Left renal cortex interstitium (tissue), 4 donors: ENCODE measurements at regions not wholly inside any gene's neighbourhood (a gene's known extent, or its start where the extent isn't known, plus 50 kb on each side); places are given as distances from the start of the nearest gene placed in this dataset.

Source experiments
- DNase-seq, 4 donors: peaks; one replicate each; pipeline ENCODE4 v3.0.0-alpha.2; 2013; ENCODE audit warnings: low read depth in 4 of 4, low spot score in 2 of 4, missing footprints in 1 of 4

DNA sequence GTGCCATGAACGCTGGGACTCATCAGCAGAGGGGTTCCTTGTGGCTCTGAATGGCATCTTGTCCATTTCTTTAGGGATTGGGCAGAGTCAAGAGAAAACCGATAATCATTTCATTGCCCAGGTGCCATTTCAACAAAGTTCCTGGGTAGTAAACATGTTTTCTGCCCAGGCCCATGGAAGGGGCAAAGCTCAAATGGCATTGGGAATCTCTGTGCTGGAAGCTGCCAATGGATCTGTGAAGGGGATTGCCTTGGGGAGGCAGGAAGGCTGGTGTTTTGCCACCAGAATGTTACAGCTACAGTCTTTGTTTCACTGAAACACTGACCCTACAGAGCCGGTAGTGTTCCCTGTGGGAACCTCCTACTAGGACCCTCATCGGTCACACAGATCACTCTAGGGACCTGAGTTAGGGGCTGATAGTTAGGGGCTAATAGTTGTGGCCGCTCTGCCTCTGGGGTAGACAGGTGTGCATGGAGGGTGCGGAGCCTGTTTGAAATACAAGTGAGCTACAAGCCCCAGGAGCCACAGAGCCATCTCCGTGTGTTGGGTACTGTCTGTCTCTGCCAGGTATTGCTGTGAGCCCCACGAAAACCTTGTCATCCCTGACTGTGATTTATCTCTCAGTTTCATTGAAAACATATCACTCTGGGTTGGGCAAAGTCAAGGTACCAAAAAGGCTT is 224.4 kb upstream of the COPS8 start:
- DNase-seq = no peak

DNA sequence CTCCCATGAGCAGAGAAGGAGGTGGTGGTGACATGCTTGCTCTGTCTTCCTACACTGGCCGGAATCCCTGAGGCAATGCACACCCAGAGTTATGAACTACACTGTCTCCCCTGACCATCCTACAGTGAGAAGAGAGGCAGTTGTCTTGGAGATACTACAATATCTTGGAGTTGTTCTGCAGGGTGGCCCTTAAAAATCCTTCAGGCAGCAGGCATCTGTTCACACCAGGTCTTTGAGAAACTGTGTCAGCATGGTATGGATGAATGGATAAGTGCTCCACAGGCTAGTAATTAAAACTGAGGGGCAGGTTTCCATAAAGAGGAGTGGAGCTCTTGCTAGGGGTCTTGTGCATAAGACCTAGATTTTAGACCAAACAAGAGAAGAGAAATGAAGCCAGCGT is 223.7 kb upstream of the COPS8 start:
- no peak for DNase-seq

DNA sequence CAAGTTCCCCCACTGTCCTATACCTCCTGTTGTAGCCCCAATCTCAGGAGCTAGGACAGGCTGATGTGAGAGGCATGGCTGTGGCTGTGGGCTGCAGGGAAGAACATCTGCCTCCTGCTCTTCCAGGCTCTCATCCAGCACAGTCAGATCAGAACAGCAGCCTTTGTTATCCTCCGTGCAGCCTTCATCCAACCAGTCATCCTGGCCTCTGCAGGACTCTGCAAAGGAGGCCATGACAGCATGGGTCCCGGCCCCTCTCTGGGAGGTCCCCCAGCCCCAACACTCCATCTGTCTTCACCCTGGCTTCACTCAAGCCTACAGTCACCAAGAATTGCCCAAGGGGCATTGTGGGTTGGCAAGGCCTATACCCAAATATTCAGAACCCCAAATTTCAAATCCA is 223.2 kb upstream of the COPS8 start:
- no peak for DNase-seq

DNA sequence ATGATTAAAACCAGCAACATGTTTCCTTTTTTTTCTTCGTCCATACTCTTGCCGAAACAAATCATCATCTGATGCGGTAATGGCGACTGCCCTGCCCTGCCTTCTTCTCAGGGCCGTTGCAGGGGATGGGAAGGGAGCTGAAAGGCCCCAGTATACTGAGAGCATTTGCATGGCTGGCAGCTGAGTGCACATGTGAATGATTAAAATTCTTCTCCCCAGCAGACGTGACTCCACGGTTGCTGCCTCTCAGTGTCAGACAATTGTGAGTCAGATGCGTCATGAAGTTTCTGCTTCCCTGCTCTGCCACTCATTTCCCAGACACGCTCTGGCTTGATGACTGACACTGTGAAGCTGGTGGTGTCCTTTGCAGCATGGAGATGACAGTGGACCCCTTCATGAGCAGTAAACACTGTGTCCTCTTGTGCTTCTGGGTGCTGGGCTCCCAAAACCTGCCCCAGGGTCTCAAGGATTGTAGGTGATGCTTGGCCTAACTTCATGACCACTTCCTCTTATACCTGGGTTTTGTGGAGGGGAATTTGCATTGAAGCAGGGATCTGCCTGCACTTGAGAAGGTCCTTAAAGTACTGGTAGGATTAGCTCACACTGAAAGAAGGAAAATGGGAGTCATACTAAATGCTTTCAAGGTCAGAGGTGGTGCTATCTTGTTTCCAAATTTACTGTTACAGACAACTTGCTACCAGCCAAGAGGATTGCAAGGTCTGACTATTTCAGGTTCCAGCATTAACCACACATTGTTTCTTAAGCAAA is 222.5 kb upstream of the COPS8 start:
- no peak for DNase-seq

DNA sequence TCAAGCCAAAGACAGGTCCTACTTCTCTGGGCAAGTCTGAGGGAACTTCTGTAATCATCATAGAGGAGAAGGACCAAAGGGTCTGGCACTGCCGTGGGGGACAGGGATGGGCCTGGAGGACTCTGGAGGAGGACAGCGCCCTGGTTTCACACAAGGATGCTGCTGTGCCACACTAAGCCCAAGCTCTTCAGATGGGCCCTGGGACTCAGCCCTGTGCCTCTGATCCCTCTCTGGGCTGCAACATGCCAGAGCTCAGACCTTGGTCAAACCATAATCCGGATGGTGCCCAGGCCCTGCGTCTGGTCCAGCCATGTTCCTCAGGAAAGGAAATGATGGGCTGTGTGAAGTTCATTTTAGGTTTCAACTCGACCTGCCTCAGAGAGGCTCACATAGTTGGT is 222.0 kb upstream of the COPS8 start:
- DNase-seq = no peak

DNA sequence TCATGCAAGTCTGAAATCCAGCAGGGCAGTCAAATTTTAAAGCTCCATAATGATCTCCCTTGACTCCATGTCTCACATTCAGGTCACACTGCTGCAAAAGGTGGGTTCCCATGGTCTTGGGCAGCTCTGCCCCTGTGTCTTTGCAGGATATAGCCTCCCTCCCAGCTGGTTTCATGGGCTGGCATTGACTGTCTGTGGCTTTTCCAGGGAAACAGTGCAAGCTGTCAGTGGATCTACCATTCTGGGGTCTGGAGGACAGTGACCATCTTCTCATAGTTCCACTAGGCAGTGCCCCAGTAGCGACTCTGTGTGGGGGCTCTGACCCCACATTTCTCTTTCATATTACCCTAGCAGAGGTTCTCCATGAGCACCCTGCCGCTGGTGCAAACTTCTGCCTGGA is 220.6 kb upstream of the COPS8 start:
- DNase-seq = no peak

DNA sequence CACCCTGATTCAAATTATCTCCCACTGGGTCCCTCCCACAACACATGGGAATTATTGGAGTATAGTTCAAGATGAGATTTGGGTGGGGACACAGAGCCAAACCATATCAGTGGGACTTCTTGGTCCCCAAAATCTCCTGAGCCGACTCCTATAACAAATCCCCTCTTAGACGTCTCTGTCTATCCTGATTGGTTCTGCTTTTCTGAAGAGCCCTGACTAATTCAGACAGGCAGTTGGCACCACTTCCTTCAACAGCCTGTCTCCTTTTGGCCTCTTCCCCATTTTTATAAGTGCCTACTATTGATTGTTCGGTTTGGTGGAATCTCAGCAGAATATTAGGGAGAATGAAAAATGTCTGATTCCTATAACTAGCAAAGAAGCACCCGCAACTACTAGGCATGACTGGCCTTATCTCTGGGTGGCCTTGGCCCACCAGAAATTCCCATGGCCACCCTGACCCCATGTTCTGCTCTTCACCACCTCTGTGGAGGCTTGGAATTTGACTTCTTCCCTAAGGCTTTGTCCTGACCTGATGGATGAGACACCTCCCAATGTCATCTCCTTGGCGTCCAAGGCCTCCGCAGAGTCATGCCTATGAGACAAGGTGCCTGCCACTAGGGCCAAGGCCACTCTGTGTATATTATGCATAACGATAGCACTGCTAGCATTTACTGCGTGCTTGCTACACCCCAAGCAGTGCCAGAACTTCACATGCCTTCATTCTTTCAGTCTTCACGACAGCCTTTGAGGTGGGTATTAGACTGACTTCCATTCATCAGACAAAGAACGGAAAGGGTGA is 218.9 kb upstream of the COPS8 start:
- no peak for DNase-seq

DNA sequence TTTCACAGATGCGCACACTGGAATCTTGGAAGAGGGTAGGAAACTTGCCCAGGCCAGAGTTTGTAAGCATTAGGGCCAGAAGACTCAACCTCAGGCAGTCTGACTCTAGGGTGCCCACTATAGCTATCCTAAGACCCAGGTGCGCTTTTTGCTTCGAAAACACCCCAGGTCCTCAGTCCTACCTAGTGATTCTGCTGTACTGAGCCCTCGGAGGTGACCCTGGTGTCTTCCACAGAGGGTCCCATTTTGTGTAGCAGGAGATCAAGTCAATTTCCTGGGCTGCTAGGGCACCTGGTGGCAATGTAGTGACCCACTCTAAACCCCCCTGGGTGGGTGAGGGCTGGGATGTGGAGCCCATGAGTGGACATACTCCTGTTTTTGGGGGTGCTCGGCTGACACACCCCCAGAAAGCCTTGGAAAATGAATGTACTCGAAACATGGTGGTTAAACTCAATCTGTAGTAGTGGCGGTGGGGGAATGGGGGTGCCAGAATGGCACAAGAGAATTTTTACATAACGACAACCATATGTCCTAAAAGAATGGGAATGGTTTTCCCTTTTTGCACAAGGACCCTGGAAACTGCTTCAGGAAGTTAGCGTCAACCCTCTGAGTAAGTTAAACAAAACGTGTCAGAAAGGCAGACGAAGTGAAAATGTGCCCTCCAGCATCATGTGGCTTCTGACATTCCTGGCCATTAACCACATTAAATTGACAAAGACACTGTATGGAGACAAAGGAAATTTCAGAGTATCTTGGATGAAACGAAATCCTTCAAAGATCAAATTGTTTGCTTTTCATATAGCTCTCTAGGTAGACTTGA is 218.0 kb upstream of the COPS8 start:
- DNase-seq = no peak

DNA sequence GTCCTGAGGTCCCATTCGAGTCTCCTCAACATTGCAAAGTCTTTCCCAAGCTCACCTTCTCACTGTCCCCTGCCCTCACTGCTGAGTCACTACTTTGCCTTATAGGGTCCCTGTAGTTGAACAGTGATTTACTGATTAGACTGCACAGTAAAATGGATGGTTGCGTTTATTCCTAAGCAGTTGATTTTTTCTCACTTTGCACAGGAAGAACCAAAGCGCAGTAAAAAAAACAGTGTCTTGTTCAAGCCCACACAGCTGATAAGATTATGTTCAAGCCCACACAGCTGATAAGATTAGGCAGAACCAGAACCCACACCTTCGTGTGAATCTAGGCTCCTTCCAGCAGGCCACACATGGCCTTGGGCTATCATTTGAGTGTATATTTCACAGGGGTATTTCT is 215.3 kb upstream of the COPS8 start:
- no peak for DNase-seq

DNA sequence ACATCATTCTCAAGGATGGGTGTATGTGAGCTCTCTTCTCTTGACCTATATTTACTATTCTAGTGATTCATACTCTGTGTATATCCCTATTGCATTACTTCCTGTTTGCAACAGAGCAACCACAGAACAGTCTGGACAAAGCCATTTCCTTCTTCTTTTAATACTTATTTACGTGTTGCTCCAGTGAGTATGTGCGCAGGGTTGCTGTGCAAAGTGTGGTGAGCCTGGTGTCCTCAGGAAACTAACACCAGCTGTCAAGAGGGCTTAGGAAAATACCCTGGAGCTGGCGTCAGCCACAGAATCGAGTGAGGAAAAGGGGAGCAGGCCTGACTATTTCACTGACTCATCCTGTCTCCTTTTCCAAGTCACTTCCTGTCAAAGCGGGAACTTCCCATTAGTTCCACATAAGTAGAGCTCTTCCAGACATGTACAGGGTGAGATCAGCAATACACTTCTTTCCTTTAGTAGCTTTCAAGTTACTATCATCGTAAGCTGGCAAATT is 214.1 kb upstream of the COPS8 start:
- DNase-seq = no peak

DNA sequence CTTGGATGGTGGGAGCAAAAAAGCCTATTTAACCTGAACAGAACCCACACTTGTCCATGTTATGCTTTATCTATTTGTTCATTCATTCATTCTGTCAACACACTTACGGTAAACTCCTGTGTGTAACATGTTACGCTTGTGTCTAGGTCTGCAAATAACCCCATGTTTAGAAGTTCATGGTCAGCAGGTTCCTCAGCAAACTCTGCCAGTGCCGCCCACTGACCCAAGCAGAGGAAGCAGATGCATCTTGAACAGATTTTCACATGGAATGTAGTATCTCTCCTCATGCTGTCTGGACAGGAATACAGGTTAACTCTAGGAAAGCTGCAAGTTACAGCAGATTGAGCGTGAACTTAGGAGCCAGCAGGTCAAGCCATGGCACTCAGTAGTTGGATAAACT is 213.7 kb upstream of the COPS8 start:
- DNase-seq = no peak

DNA sequence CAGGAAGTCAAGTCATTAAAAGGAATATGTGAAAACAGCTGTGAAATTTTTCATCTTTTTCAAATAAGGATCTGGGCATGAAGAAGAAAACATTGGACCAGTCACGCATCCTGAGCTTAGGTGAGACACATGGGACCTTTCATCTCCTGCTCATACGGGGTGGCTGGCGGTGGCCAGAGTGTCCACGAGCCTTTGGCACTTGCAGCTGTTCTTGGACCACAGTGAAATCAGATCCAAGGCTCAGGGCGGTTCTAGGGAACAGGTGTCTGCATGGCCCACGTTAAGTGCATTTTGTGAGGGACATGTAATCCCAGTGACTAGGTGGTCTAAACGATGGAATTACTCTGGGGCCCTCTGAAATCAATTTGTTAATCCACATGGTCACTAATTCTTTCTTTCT is 212.7 kb upstream of the COPS8 start:
- DNase-seq = no peak

DNA sequence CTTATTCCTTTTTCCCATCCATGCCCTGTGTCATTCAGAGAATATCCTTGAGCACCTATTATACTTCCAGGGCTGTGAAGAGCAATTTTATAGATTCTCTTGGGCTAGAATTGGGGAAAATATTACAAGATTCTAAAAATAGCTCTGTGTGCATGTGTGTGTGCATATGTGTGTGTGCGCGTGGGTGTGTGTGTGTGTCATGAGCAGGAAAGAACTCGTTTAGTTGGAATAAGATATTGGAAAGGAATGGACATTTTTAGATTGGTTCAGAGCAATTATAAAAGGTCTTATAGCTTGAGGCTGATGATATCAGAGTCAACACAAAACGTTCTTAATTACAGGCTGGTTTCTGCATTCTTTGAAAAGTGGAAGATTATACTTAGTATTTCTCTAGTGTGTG is 212.1 kb upstream of the COPS8 start:
- DNase-seq = no peak

DNA sequence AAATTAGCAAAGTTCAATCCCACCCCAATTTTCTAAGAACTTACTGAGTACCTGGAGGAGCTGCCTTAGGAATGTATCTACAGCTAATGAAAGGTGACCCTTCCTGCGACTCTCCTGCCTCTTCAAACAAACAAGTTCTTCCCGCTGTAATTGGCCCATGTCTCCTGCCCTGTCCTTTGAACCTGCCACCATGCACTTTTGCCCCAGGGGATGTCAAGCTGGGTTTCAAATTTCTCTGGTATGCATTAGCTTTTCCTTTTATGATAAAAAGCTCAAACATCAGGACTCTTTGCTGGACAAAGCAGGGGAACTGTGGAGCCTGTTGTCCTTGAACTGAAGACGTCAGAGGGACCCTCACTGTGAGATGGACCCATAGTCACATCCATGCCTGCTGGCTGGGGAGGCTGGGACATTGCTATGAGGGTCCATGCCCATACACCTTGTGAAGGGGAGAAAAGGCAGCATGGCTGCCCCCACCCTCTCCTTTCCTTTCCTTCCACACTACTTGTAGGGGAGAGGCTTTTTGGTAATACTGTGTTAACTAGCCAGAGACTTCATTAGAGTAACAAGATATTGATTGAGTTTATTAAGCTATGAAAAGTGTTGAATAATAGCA is 210.7 kb upstream of the COPS8 start:
- DNase-seq = no peak

DNA sequence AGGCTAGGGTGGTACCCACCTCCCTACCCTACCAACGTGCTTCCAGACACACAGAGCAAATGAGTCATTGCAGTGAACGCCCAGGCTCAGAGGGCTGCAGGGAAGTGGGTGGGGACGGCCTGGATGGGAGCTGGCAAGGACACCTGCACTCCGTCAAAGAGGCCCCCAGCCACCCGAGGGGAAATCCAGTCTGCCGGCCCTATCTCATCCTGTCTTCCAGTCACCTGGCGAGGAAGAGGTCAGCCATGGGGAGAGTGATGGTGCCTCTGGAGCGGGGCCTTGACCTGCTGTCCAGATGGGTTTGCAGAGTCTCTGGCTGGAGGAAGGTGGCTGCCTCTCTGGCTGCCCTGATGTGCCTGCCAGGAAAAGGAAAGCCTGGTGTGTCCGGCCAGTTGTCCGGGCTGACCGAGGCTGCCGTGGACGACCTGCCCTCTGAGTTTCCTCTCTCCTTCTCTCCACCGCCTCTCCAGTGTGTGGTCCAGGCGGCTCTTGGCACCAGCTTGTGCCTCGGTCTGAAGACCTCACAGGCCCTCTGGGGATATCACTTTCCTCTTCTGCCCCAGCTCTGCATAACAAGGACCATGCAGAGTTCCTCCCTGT is 209.7 kb upstream of the COPS8 start:
- no peak for DNase-seq

DNA sequence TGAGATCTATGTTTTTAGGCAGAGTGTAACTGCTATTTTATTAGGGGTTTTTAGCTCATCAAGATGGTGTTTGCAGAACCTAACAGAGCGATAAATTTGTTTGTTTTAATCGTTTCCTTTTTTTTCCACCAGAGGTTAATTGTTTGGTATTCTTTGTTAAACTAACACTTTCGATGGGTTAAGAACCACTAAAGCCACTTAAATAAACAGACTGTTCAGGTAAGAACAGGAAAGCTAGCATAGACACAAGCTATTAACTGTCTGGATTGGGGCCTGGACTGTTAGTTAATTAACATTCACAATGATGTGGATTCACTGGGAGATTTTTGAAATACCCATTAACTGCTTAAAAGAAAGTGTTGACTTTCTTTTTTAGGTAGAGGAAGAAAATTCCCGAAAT is 209.0 kb upstream of the COPS8 start:
- no peak for DNase-seq

DNA sequence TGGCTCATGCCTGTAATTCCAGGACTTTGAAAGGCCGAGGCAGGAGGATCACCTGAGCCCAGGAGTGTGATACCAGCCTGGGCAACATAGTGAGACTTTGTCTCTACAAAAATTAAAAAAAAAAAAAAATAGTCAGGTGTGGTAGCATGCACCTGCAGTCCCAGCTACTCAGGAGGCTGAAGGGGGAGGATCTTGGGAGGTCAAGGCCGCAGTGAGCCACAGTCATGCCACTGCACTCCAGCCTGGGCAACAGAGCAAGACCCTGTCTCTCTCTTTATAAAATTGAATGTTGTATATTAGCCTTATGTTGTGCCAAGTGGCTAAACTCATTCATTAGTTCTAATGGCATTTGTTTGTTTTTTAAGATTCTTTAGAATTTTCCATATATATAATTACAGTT is 207.7 kb upstream of the COPS8 start:
- no peak for DNase-seq

DNA sequence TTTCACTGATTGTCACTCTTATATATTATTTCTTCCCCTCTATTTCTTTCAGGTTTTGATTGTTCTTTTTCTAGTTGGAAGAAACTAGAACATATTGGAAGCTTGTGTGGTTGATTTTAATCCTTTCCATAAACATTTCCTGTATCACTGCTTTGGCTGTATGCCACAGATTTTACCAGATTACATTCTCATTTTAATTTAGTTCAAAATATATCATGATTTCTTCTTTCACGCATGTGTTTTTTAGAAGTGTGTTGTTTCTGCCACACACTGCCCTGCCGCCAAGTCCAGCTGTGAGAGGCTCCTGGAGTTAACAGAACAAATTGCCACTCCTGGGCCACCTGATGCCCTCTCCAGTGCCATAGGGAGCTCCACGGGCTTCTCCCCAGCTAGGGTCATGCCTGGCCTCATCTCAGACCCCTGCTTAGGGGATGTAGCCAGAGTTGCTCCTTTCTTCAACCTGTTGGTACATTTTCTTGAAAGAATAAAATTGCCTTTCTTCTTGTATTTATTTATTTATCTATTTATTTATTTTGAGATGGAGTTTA is 206.2 kb upstream of the COPS8 start:
- DNase-seq = no peak

DNA sequence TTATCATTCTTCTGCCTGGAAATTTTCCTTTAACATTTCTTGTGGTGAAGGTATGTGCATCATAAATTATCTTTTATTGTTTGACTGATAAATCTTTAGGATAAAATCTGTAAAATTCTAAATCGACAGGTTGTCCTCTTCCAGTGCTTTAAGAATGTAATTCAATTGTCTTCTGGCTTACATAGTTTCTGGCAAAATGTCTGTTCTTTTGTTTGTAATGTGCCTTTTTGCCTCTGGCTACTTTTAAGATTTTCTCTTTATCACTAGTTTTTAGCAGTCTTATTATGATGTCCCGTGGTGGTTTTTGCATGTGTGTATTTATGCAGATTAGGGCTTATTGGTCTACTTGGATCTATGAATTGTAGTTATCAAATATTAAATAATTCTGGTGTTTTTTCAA is 203.6 kb upstream of the COPS8 start:
- no peak for DNase-seq

DNA sequence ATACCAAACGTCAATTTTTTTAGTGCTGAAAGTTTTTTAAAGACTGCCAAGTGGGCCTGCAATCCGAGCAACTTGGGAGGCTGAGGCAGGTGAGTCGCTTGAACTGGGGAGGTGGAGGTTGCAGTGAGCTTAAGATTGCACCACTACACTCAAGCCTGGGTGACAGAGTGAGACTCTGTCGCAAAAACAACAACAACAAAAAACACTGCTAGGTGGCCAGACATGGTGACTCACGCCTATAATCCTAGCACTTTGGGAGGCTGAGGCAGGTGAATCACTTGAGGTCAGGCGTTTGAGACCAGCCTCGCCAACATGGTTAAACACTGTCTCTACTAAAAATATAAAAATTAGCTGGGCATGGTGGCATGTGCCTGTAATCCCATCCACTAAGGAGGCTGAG is 202.8 kb upstream of the COPS8 start:
- DNase-seq = no peak
